Activated T-cell treated with anti-CD3 and anti-CD28 coated beads for 24 hours (primary cell): ENCODE measurements at regions not wholly inside any gene's neighbourhood (a gene's known extent, or its start where the extent isn't known, plus 50 kb on each side); places are given as distances from the start of the nearest gene placed in this dataset.

ENCODE experiments used
- DNase-seq: peaks from one replicate; pipeline ENCODE4 v3.0.0-alpha.2; 2020; ENCODE audit warnings: low read depth

GRCh38 chr1:57868239-57868638 lies 444.4 kb upstream of the DAB1 start:
- DNase-seq = no peak

GRCh38 chr1:57866998-57867397 lies 443.1 kb upstream of the DAB1 start:
- DNase-seq = no peak

- no peak for DNase-seq
Observed at GRCh38 chr1:57860931-57861565, 437.2 kb upstream of the DAB1 start.

DNA sequence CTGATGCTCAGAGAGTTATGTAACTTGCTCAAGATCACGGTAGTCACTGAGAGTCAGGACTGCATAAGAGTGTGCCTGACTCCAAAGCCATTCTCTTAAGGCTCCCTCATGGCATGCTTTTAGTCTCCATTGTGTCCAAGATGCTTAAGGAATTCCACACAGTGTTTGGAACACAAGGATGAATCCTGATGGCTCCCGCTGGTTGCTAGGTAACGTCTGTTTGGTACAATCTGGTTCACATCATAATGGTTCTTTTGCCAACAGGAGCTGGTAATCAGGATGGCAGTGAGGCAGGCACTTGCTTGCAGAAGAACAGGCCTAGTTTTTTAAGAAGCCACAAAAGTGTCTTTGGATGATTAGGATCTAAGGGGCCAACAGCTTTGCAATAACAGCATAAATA lies 436.5 kb upstream of the DAB1 start:
- DNase-seq = no peak

DNA sequence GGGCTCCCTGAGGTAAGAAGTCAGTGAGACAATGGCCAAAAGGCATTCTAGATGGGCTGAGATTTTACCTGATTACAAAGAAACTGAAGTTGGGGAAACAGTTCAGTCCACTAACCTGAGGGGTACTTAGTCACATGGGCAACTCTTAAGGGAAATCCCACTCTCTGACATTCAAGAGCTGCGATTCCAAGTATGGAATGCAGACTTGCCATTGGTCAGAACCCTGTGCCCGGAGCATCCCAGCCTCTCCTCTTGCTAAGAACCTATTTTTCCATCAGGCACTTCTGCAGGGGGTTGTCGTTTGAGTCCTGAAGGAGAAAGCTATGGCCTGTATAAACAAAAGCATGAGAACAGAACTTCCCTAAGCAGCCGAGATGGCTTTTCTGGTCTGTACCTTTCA lies 434.9 kb upstream of the DAB1 start:
- DNase-seq = no peak

GRCh38 chr1:57857809-57858208 lies 433.9 kb upstream of the DAB1 start:
- no peak for DNase-seq

GRCh38 chr1:57854436-57854835 lies 430.6 kb upstream of the DAB1 start:
- no peak for DNase-seq

- DNase-seq = no peak
Observed at GRCh38 chr1:57850176-57850940, 426.5 kb upstream of the DAB1 start.

- DNase-seq = no peak
Observed at GRCh38 chr1:57848406-57848805, 424.5 kb upstream of the DAB1 start.

GRCh38 chr1:57845041-57845440 lies 421.2 kb upstream of the DAB1 start:
- no peak for DNase-seq

GRCh38 chr1:57844382-57844980 lies 420.6 kb upstream of the DAB1 start:
- DNase-seq = no peak

DNA sequence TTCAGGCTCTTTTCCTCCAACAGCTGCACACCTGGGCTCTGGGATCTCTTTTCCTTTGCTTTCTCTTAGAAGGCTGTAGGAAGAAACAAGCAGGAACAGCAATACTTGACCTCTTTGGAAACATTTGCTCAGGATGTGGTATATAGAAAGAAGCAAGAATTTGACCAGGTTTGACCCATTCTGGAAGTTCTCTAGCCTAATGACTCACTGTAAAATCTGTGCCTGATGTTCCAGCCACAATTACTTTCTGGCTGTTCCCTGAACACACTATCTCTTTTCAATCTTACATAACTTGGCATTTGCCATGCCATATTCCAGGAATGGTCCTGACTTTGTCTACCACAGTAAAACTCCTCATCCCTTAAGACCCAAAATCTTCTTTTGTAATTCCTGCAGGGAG lies 419.9 kb upstream of the DAB1 start:
- DNase-seq = no peak

DNA sequence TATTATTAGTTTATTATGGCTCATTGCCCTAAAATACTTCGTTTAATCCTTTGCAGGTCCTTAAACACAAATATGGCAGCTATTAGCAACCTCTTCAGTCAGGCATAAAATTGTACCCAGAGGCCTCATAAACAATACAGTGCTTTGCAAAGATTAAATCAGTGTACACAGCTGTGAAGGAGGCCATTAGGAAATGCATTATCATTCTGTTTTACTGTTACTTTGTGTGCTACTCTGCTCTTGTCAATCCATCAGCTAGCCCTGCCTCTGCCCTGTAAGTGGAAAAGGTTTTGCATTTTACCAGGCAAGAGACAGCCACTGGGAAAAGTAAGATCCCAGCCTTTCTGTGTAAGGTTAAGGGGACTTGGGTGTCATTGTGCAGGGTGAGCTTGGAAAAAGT lies 415.7 kb upstream of the DAB1 start:
- DNase-seq = no peak

GRCh38 chr1:57839067-57839466 lies 415.2 kb upstream of the DAB1 start:
- DNase-seq = no peak

GRCh38 chr1:57835620-57836019 lies 411.8 kb upstream of the DAB1 start:
- DNase-seq = no peak

GRCh38 chr1:57833296-57833695 lies 409.4 kb upstream of the DAB1 start:
- DNase-seq = no peak

DNA sequence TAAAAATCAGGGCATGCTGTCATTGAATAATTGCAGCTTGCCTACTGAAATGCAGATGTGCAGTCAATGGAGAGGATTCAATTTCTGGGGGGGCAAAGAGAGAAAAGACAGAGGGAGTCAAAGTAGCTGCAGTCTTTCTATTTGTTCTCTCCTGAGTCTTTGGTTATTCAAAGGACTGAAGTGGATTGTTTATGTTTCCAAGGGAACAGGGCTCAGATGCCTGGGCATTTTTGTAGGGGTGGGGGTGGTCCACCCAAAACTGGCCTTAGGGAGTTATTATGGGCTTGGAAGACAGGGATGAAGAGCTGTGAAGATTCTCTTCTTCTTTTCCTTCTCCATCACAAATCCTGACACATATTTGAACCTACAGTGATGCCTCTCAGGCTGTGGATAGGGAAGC lies 408.8 kb upstream of the DAB1 start:
- DNase-seq = no peak

DNA sequence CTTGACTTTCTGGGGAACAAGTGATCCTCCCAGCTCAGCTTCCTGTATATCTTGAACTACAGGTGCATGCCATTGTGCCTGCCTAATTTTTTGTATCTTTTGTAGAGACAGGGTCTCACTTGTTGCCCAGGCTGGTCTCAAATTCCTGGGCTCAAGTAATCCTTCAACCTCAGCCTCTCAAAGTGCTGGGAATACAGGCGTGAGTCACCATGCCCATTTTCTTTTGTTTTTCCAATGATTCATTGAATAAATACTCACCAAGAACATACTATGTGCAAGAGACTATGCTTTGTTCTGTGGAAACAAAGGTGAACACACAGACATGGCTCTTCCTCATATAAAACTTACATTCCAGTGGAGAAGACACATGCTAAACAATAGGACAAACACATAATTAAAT lies 407.8 kb upstream of the DAB1 start:
- DNase-seq = no peak

- no peak for DNase-seq
Observed at GRCh38 chr1:57826535-57826934, 402.7 kb upstream of the DAB1 start.

DNA sequence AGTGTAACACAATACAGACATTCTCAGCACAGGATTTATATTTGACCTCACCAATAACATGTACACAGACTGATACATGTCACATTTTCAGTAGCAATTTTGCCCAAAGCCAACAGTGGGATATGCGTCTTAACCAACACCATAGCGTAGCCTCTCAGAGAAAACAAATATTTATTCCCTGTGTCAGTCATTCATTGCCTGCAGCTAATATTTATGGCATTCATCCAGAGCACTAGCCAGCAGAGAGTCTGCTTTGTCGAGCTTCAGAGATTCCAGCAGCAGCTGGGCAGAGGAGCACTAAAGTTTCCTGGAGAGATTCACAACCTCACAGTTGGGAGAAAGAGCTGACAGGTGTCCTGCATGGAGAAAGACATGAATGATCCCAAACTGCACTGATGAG lies 400.7 kb upstream of the DAB1 start:
- DNase-seq = no peak

- no peak for DNase-seq
Observed at GRCh38 chr1:57820356-57821095, 396.7 kb upstream of the DAB1 start.

DNA sequence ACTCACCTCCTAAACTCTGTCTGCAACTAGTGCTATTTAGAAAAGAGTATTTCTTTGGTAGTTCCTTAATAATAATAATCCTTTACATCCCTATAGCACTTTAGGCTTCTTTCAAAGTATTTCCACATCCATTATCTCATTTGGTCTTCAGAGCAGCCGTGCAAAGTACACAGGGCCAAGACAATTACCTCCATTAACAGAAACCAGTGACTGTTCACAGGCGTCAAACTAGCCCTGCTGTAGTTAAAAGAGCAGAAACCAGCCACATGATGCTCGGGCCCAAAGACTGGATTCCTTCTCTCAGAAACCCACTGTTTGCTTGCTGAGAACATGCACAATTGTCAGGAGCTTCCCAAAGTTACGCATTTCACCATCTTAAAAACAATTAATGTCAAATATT lies 396.0 kb upstream of the DAB1 start:
- no peak for DNase-seq

- no peak for DNase-seq
Observed at GRCh38 chr1:57803586-57803985, 379.7 kb upstream of the DAB1 start.
